ENCODE measurements at regions not wholly inside any gene's neighbourhood (a gene's known extent, or its start where the extent isn't known, plus 50 kb on each side); places are given as distances from the start of the nearest gene placed in this dataset.

DNA sequence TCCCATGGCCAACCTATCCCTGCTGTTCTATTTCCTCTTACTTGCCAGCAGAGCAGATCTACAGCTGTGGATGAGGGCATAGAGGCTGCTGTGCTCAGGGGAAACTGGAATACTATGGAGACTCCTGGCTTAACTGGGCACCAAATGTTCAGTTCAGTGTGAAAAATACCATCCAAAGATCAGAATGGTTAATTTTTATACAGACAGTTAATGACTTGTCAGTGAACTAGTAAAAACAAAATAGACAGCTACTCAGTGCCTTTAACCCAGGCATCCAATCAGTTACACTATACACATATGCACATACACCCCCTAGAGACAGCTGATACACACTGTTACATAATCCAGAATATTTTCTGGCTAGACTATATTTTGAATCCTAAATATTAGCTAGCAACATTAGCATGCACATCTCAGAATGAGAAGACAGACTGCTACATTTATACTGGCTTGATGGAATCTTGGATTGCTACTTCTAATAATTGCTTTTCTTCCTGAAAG is 59.1 kb upstream of the WIPF1 start:
- DNase-seq (ENCODE audit: low read depth): no peak
- H3K4me3 ChIP-seq (ENCODE audit: control insufficient read depth, low read depth, low read length): no peak overlapping the region
- TF ChIP-seq, protein P1, sequence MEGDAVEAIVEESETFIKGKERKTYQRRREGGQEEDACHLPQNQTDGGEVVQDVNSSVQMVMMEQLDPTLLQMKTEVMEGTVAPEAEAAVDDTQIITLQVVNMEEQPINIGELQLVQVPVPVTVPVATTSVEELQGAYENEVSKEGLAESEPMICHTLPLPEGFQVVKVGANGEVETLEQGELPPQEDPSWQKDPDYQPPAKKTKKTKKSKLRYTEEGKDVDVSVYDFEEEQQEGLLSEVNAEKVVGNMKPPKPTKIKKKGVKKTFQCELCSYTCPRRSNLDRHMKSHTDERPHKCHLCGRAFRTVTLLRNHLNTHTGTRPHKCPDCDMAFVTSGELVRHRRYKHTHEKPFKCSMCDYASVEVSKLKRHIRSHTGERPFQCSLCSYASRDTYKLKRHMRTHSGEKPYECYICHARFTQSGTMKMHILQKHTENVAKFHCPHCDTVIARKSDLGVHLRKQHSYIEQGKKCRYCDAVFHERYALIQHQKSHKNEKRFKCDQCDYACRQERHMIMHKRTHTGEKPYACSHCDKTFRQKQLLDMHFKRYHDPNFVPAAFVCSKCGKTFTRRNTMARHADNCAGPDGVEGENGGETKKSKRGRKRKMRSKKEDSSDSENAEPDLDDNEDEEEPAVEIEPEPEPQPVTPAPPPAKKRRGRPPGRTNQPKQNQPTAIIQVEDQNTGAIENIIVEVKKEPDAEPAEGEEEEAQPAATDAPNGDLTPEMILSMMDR (conservative IDR thresholded peaks at IDR 0.05; ENCODE audit: control insufficient read depth, insufficient read depth, low read depth, low read length): no peak

DNA sequence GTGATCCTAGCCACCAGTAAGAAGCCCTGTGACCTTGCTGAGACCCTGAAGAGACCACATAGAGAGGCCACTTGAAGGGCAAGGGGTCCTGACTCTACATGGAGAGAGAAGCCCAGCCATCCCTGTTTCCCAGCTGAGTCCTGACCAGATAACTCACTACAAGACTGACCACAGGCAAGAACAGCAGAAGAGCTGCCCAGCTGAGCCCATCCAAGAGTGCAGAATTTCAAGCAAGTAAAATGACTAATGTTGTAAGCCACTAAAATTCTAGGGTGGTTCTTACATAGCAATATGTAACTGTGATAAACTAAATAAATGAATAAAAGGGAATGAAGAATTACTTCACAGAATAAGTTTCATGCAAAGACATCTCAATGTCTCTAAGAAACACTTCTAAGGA is 58.4 kb upstream of the WIPF1 start:
- DNase-seq (ENCODE audit: low read depth): no peak
- H3K4me3 ChIP-seq (ENCODE audit: control insufficient read depth, low read depth, low read length): no peak overlapping the region
- TF ChIP-seq, protein P1 (conservative IDR thresholded peaks at IDR 0.05; ENCODE audit: control insufficient read depth, insufficient read depth, low read depth, low read length): no peak

DNA sequence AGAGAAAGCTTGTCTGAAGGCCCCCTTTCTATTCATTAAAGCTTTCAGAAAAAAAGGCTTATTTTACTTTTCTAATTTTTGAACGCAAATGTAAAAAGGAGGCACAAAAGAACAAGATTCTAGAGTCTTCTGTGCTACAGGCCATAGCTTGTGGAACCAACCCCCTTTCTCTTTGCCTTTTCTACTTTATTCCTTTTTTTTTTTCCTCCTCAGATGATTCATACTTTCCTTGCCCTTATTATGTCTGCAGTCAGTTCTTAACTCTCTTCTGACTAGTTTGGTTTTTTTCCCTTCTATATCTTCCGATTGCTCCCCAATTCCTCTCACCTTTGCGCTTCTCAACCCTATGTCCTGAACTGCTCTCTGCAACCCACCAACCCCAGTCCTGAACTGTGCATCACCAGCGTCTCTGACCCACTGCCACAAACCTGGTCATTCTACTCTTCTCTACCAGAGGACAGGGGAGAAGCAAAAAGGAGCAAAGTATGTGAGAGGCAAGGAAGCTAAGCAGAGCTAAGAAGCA is 56.9 kb upstream of the WIPF1 start:
- H3K4me3 ChIP-seq (ENCODE audit: control insufficient read depth, low read depth, low read length): no peak overlapping the region
- TF ChIP-seq, protein P1 (conservative IDR thresholded peaks at IDR 0.05; ENCODE audit: control insufficient read depth, insufficient read depth, low read depth, low read length): no peak
- peak; percentile 34 for DNase-seq (ENCODE audit: low read depth)

DNA sequence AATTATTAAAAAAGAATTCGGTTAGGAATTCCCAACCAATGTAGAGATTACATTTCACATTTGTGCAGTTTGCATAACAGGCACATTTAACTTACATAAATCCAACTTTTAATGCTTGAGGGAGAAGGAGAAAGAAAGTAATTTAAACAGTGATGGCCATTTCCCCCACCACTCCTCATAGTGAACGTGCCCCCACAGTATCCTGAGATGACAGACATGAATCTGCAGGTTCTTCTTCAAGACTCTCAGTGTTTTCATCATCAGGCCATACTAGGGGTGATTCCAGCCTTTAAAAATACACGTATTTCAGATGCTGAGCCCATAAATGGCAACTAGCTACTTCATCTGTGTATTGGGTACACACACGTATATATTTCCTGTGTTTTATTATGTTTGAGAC is 51.3 kb upstream of the WIPF1 start:
- no peak overlapping the region for H3K4me3 ChIP-seq (ENCODE audit: control insufficient read depth, low read depth, low read length)
- TF ChIP-seq, protein P1 (conservative IDR thresholded peaks at IDR 0.05; ENCODE audit: control insufficient read depth, insufficient read depth, low read depth, low read length): no peak
- no peak for DNase-seq (ENCODE audit: low read depth)

All from fibroblast of mammary gland (primary cell).